ENCODE measurements at regions not wholly inside any gene's neighbourhood (a gene's known extent, or its start where the extent isn't known, plus 50 kb on each side); places are given as distances from the start of the nearest gene placed in this dataset.

DNA sequence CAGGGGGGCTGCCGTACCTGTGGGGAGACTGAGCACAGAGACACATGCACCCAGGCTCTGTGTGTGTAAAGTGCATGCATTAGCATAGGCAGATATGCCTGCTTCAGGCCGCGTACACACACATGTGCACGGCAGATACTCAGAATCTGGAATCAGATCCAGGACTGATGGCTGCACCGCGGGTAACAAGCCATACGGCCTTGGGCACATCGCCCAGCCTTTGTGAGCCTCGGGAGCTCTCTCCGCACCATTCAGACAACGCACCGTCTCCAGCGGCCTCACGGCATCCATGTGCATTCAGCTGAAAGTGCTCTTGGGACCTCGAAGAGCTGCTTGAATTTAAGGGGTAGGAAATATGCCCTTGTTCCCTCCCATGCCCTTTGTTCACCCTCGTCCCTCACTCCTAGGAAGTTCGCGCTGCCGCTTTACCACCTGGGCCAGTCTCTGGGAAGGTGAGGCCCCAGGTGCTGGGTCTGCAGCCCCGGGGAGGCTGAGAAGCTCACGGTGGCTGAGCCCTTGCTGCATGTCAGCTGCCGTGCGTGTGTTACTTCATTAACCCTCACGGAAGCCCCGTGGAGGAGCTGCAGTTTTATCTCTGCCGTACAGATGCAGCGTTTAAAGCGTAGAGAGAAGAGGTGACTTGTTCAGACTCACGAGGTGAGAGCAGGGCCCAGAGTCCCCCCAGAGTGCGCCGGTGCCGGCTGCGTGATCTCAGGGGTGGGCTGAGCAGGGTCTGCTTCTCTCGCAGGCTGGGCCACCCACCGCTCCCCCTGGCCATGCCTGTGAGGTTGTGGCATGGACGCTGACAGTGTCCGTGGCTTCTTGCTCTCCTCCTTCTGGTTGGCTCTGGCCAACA is 377.7 kb upstream of the MYT1L start:
- Mint-ChIP-seq H3K27ac (no peak overlapping the region), H3K4me1 (peaks cover 11% of the 10 kb centered on the region), H3K4me3 (no peak overlapping the region), H3K36me3 (ENCODE audit: low read depth) (no peaks in the 10 kb centered on the region), H3K27me3 (ENCODE audit: insufficient read depth) (peaks cover 2% of the 10 kb centered on the region), H3K9me3 (no peaks in the 10 kb centered on the region)
- no peaks in the 10 kb centered on the region for H3K36me3 ChIP-seq (ENCODE audit: control insufficient read depth, insufficient read depth, low read length)
- DNase-seq: no peak
- TF ChIP-seq, protein P1, sequence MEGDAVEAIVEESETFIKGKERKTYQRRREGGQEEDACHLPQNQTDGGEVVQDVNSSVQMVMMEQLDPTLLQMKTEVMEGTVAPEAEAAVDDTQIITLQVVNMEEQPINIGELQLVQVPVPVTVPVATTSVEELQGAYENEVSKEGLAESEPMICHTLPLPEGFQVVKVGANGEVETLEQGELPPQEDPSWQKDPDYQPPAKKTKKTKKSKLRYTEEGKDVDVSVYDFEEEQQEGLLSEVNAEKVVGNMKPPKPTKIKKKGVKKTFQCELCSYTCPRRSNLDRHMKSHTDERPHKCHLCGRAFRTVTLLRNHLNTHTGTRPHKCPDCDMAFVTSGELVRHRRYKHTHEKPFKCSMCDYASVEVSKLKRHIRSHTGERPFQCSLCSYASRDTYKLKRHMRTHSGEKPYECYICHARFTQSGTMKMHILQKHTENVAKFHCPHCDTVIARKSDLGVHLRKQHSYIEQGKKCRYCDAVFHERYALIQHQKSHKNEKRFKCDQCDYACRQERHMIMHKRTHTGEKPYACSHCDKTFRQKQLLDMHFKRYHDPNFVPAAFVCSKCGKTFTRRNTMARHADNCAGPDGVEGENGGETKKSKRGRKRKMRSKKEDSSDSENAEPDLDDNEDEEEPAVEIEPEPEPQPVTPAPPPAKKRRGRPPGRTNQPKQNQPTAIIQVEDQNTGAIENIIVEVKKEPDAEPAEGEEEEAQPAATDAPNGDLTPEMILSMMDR (conservative IDR thresholded peaks at IDR 0.05): no peak
- H3K27ac ChIP-seq (ENCODE audit: low read depth, low read length): peak overlapping the region; percentile 38
- H3K4me3 ChIP-seq (ENCODE audit: low read length): no peak overlapping the region
- H3K9ac ChIP-seq (ENCODE audit: extremely low read depth, low read length, poor library complexity, severe bottlenecking): no peak overlapping the region
- no peaks in the 10 kb centered on the region for H3K9me3 ChIP-seq (ENCODE audit: control insufficient read depth, low read length)
- WGBS, 2 experiments (ENCODE audit: insufficient coverage in 1 of 2, insufficient read length in 1 of 2): 93% methylated on average over 28 to 37 of the region's 37 CpGs
- no peaks in the 10 kb centered on the region for H3K27me3 ChIP-seq (ENCODE audit: control insufficient read depth, insufficient read depth, low read length, poor library complexity, severe bottlenecking)
- no peaks in the 10 kb centered on the region for H3K4me1 ChIP-seq (ENCODE audit: control insufficient read depth, insufficient read depth, low read length)

GRCh38 chr2:2707206-2707991 is 376.3 kb upstream of the MYT1L start:
- Mint-ChIP-seq H3K4me3 (no peak overlapping the region), H3K27ac (no peak overlapping the region), H3K27me3 (ENCODE audit: insufficient read depth) (peaks cover 2% of the 10 kb centered on the region), H3K9me3 (no peaks in the 10 kb centered on the region), H3K4me1 (peaks cover 11% of the 10 kb centered on the region), H3K36me3 (ENCODE audit: low read depth) (no peaks in the 10 kb centered on the region)
- Histone ChIP-seq H3K27ac (ENCODE audit: low read depth, low read length) (no peak overlapping the region), H3K4me3 (ENCODE audit: low read length) (no peak overlapping the region), H3K27me3 (ENCODE audit: control insufficient read depth, insufficient read depth, low read length, poor library complexity, severe bottlenecking) (no peaks in the 10 kb centered on the region), H3K9ac (ENCODE audit: extremely low read depth, low read length, poor library complexity, severe bottlenecking) (no peak overlapping the region), H3K9me3 (ENCODE audit: control insufficient read depth, low read length) (no peaks in the 10 kb centered on the region), H3K4me1 (ENCODE audit: control insufficient read depth, insufficient read depth, low read length) (no peaks in the 10 kb centered on the region), H3K36me3 (ENCODE audit: control insufficient read depth, insufficient read depth, low read length) (no peaks in the 10 kb centered on the region)
- TF ChIP-seq, protein P1 (conservative IDR thresholded peaks at IDR 0.05): no peak
- WGBS, 2 experiments (ENCODE audit: insufficient coverage in 1 of 2, insufficient read length in 1 of 2): 77 to 86% methylated on average over 12 to 19 of the region's 19 CpGs
- no peak for DNase-seq

GRCh38 chr2:2706306-2706705 is 375.2 kb upstream of the MYT1L start:
- peak overlapping the region; percentile 44 for H3K27ac Mint-ChIP-seq
- WGBS, 2 experiments (ENCODE audit: insufficient coverage in 1 of 2, insufficient read length in 1 of 2): 66 to 87% methylated on average over 5 to 10 of the region's 10 CpGs

More at GRCh38 chr2:2706306-2706705, 375.2 kb upstream of the MYT1L start:
- no peaks in the 10 kb centered on the region for H3K27me3 ChIP-seq (ENCODE audit: control insufficient read depth, insufficient read depth, low read length, poor library complexity, severe bottlenecking)
- no peak overlapping the region for H3K9ac ChIP-seq (ENCODE audit: extremely low read depth, low read length, poor library complexity, severe bottlenecking)
- Mint-ChIP-seq H3K4me1 (peaks cover 11% of the 10 kb centered on the region), H3K9me3 (no peaks in the 10 kb centered on the region), H3K4me3 (no peak overlapping the region), H3K36me3 (ENCODE audit: low read depth) (no peaks in the 10 kb centered on the region), H3K27me3 (ENCODE audit: insufficient read depth) (peaks cover 2% of the 10 kb centered on the region)
- H3K4me3 ChIP-seq (ENCODE audit: low read length): no peak overlapping the region
- no peaks in the 10 kb centered on the region for H3K9me3 ChIP-seq (ENCODE audit: control insufficient read depth, low read length)
- TF ChIP-seq, protein P1 (conservative IDR thresholded peaks at IDR 0.05): no peak
- no peaks in the 10 kb centered on the region for H3K4me1 ChIP-seq (ENCODE audit: control insufficient read depth, insufficient read depth, low read length)
- H3K36me3 ChIP-seq (ENCODE audit: control insufficient read depth, insufficient read depth, low read length): no peaks in the 10 kb centered on the region
- DNase-seq: no peak
- no peak overlapping the region for H3K27ac ChIP-seq (ENCODE audit: low read depth, low read length)
